Mesenteric fat pad (tissue), 1 donor: ENCODE measurements at regions not wholly inside any gene's neighbourhood (a gene's known extent, or its start where the extent isn't known, plus 50 kb on each side); places are given as distances from the start of the nearest gene placed in this dataset.

Experiments used
- DNase-seq: peaks from one replicate; pipeline ENCODE4 v3.0.0-alpha.2; 2020; ENCODE audit warnings: low spot score
- donor health status: DM: yes; HTN: yes; CAD: no.

DNA sequence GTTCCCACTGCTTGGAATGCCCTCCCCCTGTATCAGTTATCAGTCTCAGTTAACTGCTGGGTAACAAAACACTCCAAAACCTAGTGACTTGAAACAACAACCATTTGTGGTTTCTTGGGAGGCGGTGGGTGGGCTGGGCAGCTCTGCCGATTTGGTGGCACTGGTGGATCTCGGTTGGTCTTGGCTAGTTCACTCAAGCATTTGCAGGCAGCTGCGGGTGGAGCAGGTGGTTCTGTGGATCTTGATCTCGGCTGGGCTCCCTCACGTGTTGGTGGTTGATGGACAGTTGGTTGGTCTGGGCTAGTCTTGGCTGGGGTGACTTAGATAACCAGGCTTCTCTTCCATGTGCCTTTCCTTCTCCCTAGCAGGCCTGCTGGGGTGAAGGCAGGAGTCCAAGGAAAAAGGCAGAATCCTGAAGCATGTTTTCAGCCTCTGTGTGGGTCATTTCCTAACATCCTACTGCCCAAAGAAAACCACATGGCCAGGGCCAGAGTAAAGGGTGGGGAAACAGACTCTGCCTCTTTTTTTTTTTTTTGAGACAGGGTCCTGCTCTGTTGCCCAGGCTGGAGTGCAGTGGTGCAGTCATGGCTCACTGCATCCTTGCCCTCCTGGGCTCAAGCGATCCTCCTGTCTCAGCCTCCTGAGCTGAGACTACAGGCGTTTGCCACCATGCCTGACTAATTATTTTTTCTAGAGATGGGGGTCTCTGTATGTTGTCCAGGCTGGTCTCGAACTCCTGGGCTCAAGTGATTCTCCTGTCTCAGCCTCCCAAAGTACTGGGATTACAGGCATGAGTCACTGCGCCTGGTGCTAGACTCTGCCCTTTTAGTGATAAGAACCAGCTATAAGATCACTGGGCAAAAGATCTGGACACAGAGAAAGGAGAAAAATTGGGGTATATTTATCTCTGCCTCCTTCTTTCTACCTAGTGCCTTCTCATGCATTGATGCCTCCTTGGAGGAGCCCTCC lies 183.7 kb downstream of the RGS3 start:
- peak; percentile 73 for DNase-seq

DNA sequence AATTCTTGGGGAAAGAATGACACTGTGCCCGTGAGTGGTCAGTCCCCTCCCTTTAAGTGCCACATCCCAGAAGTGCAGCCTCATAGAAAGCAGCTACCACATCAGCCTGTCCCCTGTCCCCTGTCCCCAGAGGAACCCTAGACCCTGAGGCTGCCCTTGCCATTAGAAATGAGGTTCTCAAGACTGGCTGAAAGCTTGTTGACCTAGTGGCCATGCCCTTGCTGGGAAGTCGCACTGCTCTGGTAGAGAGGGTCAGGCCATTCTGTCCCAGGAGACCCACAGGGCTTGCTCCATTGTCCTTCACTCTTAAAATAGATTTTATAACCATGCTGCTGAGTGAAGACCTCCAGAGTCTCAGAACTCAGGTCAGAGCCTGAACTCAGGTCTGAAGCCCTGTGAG lies 184.5 kb downstream of the RGS3 start:
- DNase-seq = peak; percentile 53

- no peak for DNase-seq
These were observed 185.1 kb downstream of the RGS3 start for GRCh38 chr9:113648586-113648985.

- DNase-seq = peak; percentile 86
These were observed 185.5 kb downstream of the RGS3 start for GRCh38 chr9:113649054-113649453.

DNA sequence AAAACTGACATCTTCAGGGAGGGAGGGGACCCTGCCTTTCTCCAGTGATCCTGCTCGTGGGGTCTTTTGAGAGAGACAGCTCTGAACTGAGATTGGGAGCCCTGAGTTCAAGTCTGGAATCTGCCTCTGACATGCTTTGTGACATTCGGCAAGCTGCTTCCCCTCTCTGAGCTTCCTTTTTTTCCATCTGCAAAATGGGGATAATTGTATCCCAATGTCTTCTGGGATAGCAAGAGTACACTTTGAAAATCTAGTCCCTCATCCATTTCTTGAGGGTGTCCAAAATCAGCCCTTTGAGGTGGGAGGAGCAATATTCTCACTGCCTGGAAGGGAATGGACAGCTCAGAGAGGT lies 186.3 kb downstream of the RGS3 start:
- DNase-seq = no peak

DNA sequence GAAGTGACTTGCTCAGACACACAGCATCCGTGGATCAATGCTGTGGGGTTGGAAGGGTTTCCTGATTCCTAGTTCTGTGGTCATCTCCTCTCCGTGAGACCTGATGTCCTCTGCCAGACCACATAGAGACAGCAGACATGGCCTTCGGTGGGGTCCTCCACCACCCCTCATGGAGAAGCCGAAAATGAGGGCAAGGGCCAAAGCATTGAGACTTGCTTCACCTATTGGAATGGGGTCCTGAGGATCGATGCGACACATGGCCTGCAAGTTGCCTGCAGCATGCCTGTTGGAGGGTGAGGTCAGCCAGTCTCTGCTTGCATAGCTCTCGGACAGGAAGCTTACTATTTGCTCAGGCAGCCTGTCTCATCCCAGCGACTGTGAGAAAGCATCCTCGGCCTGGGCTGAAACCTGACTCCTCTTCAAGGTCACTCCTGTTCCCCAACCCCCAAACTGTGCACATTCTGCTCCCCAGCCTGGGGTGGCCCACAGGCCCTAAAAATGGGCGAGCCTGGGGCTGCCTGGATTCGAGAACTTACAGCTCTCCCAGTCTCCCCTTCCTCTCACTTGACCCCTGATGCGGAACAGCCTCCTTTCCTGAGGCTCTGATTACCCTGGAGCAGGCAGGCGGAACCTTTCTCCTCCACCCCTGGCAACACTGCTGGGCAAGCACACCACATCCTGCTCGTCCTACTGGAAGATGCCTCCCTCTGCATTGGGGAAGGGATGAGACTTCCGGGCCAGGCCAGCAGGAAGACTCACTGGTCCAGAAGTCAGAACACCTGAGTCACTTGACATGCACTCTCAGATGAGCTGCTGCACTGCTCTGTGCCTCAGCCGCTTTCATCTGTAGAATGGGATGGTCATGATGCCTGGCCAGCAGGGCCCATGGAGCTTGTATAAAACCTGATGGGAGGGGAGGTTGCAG lies 186.9 kb downstream of the RGS3 start:
- DNase-seq = peak; percentile 85

GRCh38 chr9:113651896-113652295 lies 188.4 kb downstream of the RGS3 start:
- DNase-seq = peak; percentile 35

DNA sequence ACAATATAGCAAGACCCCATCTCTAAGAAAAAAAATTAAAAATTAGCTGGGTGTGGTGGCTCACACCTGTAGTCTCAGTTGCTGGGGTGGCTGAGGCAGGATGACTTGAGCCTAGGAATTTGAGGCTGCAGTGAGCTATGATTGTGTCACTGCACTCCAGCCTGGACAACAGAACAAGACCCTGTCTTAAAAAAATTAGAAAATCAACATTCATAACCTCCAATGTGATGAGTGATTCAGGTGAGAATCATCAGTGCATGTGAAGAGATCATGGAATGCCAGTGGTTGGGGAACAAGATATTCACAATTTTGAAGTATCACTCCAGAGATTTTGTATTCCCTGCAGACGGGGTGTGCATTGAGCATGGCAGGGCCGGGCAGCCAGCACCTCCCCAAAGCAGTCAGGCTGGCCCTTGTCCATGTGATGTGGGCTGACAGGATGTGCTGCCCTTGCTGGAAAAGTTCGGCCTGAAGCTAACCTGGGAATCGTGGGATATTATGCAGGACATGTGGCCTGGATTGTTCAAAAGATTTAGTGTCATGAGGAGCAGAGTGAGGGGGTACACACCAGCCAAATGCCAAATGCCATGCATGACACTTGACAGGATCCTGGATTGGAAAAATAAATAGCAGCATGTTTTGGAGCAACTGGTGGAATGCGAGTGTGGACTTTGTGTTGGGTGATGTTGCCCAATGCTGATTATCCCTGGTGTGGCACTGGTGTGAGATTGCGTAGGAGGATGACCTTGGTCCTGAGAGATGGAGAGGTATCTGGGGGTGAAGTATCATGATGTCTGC lies 189.0 kb downstream of the RGS3 start:
- peak; percentile 71 for DNase-seq

GRCh38 chr9:113653746-113654604 lies 190.4 kb downstream of the RGS3 start:
- peak; percentile 84 for DNase-seq

GRCh38 chr9:113654605-113655428 lies 191.3 kb downstream of the RGS3 start:
- DNase-seq = peak; percentile 90

DNA sequence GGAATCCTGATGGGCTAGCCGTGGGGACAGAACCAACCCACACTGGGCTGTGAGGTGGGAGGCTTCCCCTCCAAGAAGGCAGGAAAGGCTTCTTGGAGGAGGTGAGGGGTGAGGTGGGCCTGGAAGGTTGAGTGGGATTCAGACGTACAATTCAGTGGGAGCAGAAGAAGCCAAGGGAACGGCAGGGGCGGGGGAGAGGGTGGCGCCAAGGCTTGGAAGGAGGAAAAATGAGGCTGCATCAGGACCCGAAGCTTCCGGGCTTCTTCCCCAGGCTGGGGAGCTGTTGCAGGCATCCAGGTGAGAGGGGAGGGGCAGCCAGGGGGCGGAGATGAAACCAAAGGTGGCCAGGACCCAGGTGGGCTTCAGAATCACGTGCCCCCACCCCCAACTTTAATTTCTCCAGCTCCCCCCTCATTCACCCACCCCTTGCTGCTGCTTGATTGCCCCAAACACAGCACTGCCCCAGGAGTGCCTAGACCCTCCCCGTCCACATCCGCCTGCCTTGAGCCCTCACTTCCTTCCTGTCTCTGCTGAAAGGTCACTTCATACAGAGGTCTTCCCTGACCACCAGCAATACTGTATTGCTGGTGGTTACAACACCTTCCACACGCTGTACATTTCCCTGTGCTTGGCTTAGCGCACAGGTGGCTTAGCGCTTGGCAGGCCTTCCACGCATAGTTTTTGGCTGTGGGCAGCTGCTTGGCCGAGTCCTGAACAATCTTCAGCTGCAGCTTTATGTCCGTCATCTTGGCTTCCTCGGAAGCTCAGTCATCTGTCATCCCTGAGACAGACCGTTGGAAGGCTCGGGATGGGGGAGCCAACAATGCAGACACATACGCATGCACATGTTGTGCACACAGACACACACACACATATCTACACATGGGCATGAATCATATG lies 193.5 kb downstream of the RGS3 start:
- peak; percentile 77 for DNase-seq

GRCh38 chr9:113657765-113658544 lies 194.4 kb downstream of the RGS3 start:
- peak; percentile 93 for DNase-seq

GRCh38 chr9:113658545-113658895 lies 195.0 kb downstream of the RGS3 start:
- no peak for DNase-seq

- DNase-seq = no peak
These were observed 195.5 kb downstream of the RGS3 start for GRCh38 chr9:113659039-113659438.

GRCh38 chr9:113659740-113660139 lies 196.2 kb downstream of the RGS3 start:
- peak; percentile 41 for DNase-seq

DNA sequence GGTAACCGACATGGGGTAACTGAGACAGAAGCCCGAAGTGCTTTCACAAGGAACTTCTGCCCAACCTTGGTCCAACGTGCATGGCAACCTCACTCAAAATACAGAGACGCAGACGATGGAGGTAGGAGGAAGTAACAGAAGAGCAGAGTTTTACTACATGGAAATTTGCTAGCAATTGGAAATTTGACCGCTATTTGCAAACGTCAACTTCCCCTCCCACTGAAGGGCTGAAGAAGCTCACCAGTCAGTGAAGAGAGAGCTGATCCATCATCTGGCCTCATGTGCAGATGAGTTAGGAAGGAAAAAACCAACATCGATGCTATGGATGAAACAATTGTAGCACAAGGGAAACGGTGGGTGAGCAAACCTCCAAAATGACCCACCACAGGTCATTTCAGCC lies 196.7 kb downstream of the RGS3 start:
- DNase-seq = peak; percentile 24

GRCh38 chr9:113661074-113661473 lies 197.5 kb downstream of the RGS3 start:
- DNase-seq = no peak
